ENCODE measurements at regions not wholly inside any gene's neighbourhood (a gene's known extent, or its start where the extent isn't known, plus 50 kb on each side); places are given as distances from the start of the nearest gene placed in this dataset.

GRCh38 chr7:53520841-53521240 lies 485.4 kb downstream of the POM121L12 start (continued):
- TF ChIP-seq, protein P1, sequence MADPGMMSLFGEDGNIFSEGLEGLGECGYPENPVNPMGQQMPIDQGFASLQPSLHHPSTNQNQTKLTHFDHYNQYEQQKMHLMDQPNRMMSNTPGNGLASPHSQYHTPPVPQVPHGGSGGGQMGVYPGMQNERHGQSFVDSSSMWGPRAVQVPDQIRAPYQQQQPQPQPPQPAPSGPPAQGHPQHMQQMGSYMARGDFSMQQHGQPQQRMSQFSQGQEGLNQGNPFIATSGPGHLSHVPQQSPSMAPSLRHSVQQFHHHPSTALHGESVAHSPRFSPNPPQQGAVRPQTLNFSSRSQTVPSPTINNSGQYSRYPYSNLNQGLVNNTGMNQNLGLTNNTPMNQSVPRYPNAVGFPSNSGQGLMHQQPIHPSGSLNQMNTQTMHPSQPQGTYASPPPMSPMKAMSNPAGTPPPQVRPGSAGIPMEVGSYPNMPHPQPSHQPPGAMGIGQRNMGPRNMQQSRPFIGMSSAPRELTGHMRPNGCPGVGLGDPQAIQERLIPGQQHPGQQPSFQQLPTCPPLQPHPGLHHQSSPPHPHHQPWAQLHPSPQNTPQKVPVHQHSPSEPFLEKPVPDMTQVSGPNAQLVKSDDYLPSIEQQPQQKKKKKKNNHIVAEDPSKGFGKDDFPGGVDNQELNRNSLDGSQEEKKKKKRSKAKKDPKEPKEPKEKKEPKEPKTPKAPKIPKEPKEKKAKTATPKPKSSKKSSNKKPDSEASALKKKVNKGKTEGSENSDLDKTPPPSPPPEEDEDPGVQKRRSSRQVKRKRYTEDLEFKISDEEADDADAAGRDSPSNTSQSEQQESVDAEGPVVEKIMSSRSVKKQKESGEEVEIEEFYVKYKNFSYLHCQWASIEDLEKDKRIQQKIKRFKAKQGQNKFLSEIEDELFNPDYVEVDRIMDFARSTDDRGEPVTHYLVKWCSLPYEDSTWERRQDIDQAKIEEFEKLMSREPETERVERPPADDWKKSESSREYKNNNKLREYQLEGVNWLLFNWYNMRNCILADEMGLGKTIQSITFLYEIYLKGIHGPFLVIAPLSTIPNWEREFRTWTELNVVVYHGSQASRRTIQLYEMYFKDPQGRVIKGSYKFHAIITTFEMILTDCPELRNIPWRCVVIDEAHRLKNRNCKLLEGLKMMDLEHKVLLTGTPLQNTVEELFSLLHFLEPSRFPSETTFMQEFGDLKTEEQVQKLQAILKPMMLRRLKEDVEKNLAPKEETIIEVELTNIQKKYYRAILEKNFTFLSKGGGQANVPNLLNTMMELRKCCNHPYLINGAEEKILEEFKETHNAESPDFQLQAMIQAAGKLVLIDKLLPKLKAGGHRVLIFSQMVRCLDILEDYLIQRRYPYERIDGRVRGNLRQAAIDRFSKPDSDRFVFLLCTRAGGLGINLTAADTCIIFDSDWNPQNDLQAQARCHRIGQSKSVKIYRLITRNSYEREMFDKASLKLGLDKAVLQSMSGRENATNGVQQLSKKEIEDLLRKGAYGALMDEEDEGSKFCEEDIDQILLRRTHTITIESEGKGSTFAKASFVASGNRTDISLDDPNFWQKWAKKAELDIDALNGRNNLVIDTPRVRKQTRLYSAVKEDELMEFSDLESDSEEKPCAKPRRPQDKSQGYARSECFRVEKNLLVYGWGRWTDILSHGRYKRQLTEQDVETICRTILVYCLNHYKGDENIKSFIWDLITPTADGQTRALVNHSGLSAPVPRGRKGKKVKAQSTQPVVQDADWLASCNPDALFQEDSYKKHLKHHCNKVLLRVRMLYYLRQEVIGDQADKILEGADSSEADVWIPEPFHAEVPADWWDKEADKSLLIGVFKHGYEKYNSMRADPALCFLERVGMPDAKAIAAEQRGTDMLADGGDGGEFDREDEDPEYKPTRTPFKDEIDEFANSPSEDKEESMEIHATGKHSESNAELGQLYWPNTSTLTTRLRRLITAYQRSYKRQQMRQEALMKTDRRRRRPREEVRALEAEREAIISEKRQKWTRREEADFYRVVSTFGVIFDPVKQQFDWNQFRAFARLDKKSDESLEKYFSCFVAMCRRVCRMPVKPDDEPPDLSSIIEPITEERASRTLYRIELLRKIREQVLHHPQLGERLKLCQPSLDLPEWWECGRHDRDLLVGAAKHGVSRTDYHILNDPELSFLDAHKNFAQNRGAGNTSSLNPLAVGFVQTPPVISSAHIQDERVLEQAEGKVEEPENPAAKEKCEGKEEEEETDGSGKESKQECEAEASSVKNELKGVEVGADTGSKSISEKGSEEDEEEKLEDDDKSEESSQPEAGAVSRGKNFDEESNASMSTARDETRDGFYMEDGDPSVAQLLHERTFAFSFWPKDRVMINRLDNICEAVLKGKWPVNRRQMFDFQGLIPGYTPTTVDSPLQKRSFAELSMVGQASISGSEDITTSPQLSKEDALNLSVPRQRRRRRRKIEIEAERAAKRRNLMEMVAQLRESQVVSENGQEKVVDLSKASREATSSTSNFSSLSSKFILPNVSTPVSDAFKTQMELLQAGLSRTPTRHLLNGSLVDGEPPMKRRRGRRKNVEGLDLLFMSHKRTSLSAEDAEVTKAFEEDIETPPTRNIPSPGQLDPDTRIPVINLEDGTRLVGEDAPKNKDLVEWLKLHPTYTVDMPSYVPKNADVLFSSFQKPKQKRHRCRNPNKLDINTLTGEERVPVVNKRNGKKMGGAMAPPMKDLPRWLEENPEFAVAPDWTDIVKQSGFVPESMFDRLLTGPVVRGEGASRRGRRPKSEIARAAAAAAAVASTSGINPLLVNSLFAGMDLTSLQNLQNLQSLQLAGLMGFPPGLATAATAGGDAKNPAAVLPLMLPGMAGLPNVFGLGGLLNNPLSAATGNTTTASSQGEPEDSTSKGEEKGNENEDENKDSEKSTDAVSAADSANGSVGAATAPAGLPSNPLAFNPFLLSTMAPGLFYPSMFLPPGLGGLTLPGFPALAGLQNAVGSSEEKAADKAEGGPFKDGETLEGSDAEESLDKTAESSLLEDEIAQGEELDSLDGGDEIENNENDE (IDR thresholded peaks at IDR 0.05; ENCODE audit: insufficient replicate concordance, low read length): no peak
- no peak for TF ChIP-seq CHD2 (IDR thresholded peaks at IDR 0.05; ENCODE audit: low read length)
- TF ChIP-seq CREB1 (IDR thresholded peaks at IDR 0.05): no peak
- TF ChIP-seq SIRT6 (IDR thresholded peaks at IDR 0.05; ENCODE audit: low read length): no peak
- no peak for TF ChIP-seq GABPA (IDR thresholded peaks at IDR 0.05; ENCODE audit: borderline replicate concordance, insufficient read depth, low read length)
- TF ChIP-seq POU5F1 (IDR thresholded peaks at IDR 0.05; ENCODE audit: low read depth, low read length): no peak
- no peak for TF ChIP-seq SRF (IDR thresholded peaks at IDR 0.05; ENCODE audit: low read depth, low read length)
- no peak for TF ChIP-seq PHF8 (conservative IDR thresholded peaks at IDR 0.05; ENCODE audit: low read depth, low read length)
- TF ChIP-seq, protein P2, sequence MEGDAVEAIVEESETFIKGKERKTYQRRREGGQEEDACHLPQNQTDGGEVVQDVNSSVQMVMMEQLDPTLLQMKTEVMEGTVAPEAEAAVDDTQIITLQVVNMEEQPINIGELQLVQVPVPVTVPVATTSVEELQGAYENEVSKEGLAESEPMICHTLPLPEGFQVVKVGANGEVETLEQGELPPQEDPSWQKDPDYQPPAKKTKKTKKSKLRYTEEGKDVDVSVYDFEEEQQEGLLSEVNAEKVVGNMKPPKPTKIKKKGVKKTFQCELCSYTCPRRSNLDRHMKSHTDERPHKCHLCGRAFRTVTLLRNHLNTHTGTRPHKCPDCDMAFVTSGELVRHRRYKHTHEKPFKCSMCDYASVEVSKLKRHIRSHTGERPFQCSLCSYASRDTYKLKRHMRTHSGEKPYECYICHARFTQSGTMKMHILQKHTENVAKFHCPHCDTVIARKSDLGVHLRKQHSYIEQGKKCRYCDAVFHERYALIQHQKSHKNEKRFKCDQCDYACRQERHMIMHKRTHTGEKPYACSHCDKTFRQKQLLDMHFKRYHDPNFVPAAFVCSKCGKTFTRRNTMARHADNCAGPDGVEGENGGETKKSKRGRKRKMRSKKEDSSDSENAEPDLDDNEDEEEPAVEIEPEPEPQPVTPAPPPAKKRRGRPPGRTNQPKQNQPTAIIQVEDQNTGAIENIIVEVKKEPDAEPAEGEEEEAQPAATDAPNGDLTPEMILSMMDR (IDR thresholded peaks at IDR 0.05; ENCODE audit: control extremely low read depth in 1 of 3, insufficient read depth in 1 of 3, low read depth in 1 of 3, low read length in 3 of 3): no peak

Data from H1 (cell line).